ENCODE measurements at regions not wholly inside any gene's neighbourhood (a gene's known extent, or its start where the extent isn't known, plus 50 kb on each side); places are given as distances from the start of the nearest gene placed in this dataset.

- TF ChIP-seq POLR2A (IDR thresholded peaks at IDR 0.05) (no peak), CTCF (IDR thresholded peaks at IDR 0.05) (no peak)
These were observed 220.1 kb downstream of the MYCN start for GRCh38 chr2:16160281-16161084.
